GM12878 (cell line): ENCODE measurements at regions not wholly inside any gene's neighbourhood (a gene's known extent, or its start where the extent isn't known, plus 50 kb on each side); places are given as distances from the start of the nearest gene placed in this dataset.

Experiments used
- CHD2 ChIP-seq: IDR thresholded peaks from 2 replicates; pipeline ENCODE4 v1.6.1; 2011; ENCODE audit warnings: low read depth, low read length, improper control_type of control experiment, borderline replicate concordance
- CREB1 ChIP-seq: IDR thresholded peaks from 2 replicates; pipeline ENCODE4 v1.6.1; 2012; ENCODE audit warnings: low read depth, mild to moderate bottlenecking, inconsistent platforms
- CTCF ChIP-seq, 3 experiments: IDR thresholded peaks in 2 of 3; conservative IDR thresholded peaks in 1 of 3; 2 replicates each; pipeline ENCODE4 v1.5.1; 2011; ENCODE audit warnings: low read depth in 3 of 3, low read length in 3 of 3, mild to moderate bottlenecking in 3 of 3, control low read depth in 2 of 3, moderate library complexity in 2 of 3, inconsistent platforms in 1 of 3, mixed read lengths in 1 of 3; ENCODE audit not compliant: control insufficient read depth in 2 of 3, insufficient read depth in 1 of 3; ENCODE audit errors: extremely low read depth in 1 of 3
- FOXM1 ChIP-seq: IDR thresholded peaks from 2 replicates; pipeline ENCODE4 v1.6.1; 2012; ENCODE audit warnings: low read depth, mild to moderate bottlenecking, inconsistent platforms, low read length, moderate library complexity
- JUNB ChIP-seq: IDR thresholded peaks from 2 replicates; pipeline ENCODE4 v1.6.1; 2016; ENCODE audit warnings: antibody characterized with exemption, mild to moderate bottlenecking
- SP1 ChIP-seq: IDR thresholded peaks from one replicate; pipeline ENCODE4 v1.6.1; 2011; ENCODE audit warnings: low read depth, low read length
- STAT1 ChIP-seq: fragments of 450-650 bp; conservative IDR thresholded peaks from 2 replicates; pipeline ENCODE4 v1.6.1; 2014; ENCODE audit warnings: antibody characterized with exemption, mild to moderate bottlenecking
- YBX1 ChIP-seq: fragments of 450-650 bp; IDR thresholded peaks from 2 replicates; pipeline ENCODE4 v1.6.1; 2016; ENCODE audit warnings: antibody characterized with exemption

- TF ChIP-seq JUNB (no peak), CTCF (IDR thresholded peaks at IDR 0.05 in 2 of 3, conservative IDR thresholded peaks at IDR 0.05 in 1 of 3; ENCODE audit: control insufficient read depth in 2 of 3, extremely low read depth in 1 of 3, insufficient read depth in 1 of 3, low read depth in 3 of 3, low read length in 3 of 3) (no peak), CHD2 (no peak), CREB1 (no peak), SP1 (no peak), STAT1 (no peak), YBX1 (no peak), FOXM1 (no peak)
Observed at GRCh38 chr3:56986347-56986746, 74.1 kb upstream of the SPATA12 start.
